SW 1271 (cell line): ENCODE measurements at regions not wholly inside any gene's neighbourhood (a gene's known extent, or its start where the extent isn't known, plus 50 kb on each side); places are given as distances from the start of the nearest gene placed in this dataset.

Experiments
- DNase-seq, 2 experiments: peaks; one replicate each; lab custom pipeline; 2025; lab: John Stamatoyannopoulos, UW

- DNase-seq: no peak
These were observed 410.1 kb downstream of the OMA1 start for GRCh38 chr1:58136387-58136786.

GRCh38 chr1:58135821-58136321 is 410.7 kb downstream of the OMA1 start:
- no peak for DNase-seq

- no peak for DNase-seq
These were observed 413.0 kb downstream of the OMA1 start for GRCh38 chr1:58133562-58133961.

GRCh38 chr1:58123051-58123450 is 423.5 kb downstream of the OMA1 start:
- no peak for DNase-seq

GRCh38 chr1:58119971-58120370 is 426.6 kb downstream of the OMA1 start:
- DNase-seq: no peak

GRCh38 chr1:58116284-58116683 is 430.2 kb downstream of the OMA1 start:
- DNase-seq: no peak

GRCh38 chr1:58109646-58110200 is 436.8 kb downstream of the OMA1 start:
- DNase-seq: no peak

GRCh38 chr1:58108783-58109182 is 437.7 kb downstream of the OMA1 start:
- DNase-seq: no peak

- no peak for DNase-seq
These were observed 438.6 kb downstream of the OMA1 start for GRCh38 chr1:58107943-58108342.

GRCh38 chr1:58104960-58105359 is 441.6 kb downstream of the OMA1 start:
- DNase-seq: no peak

- DNase-seq: no peak
These were observed 449.8 kb downstream of the OMA1 start for GRCh38 chr1:58096714-58097113.

- DNase-seq: no peak
These were observed 451.3 kb downstream of the OMA1 start for GRCh38 chr1:58095183-58095582.

GRCh38 chr1:58094221-58094620 is 452.3 kb downstream of the OMA1 start:
- no peak for DNase-seq

- DNase-seq: no peak
These were observed 455.9 kb downstream of the OMA1 start for GRCh38 chr1:58090640-58091039.

- DNase-seq: no peak
These were observed 456.5 kb downstream of the OMA1 start for GRCh38 chr1:58089898-58090534.

- no peak for DNase-seq
These were observed 462.3 kb downstream of the OMA1 start for GRCh38 chr1:58084266-58084665.

GRCh38 chr1:58082596-58082995 is 463.9 kb downstream of the OMA1 start:
- no peak for DNase-seq

GRCh38 chr1:58076258-58076657 is 470.3 kb downstream of the OMA1 start:
- no peak for DNase-seq

GRCh38 chr1:58075188-58075578 is 471.3 kb downstream of the OMA1 start:
- DNase-seq: no peak

- DNase-seq: no peak
These were observed 474.1 kb downstream of the OMA1 start for GRCh38 chr1:58072450-58072849.

- DNase-seq: no peak
These were observed 479.4 kb downstream of the OMA1 start for GRCh38 chr1:58067082-58067481.

- no peak for DNase-seq
These were observed 481.0 kb downstream of the OMA1 start for GRCh38 chr1:58065520-58065919.

- no peak for DNase-seq
These were observed 482.4 kb downstream of the OMA1 start for GRCh38 chr1:58064166-58064565.

- DNase-seq: no peak
These were observed 483.4 kb downstream of the OMA1 start for GRCh38 chr1:58063095-58063494.
